Subcutaneous abdominal adipose tissue (tissue), 5 donors: ENCODE measurements at regions not wholly inside any gene's neighbourhood (a gene's known extent, or its start where the extent isn't known, plus 50 kb on each side); places are given as distances from the start of the nearest gene placed in this dataset.
A peak's percentile ranks its signal among the peaks of the same experiment; 100 is the strongest.

Experiments
- H3K27ac ChIP-seq: one replicate; pipeline ENCODE4 v1.7.0; 2013; ENCODE audit warnings: low read depth, mild to moderate bottlenecking, inconsistent platforms, low read length, moderate library complexity
- H3K27me3 ChIP-seq, 5 donors: one replicate each; pipeline ENCODE4 v1.7.0; 2013; ENCODE audit warnings: low read length in 5 of 5, inconsistent platforms in 1 of 5; ENCODE audit not compliant: control insufficient read depth in 5 of 5, insufficient read depth in 4 of 5
- H3K36me3 ChIP-seq, 5 donors: one replicate each; pipeline ENCODE4 v1.7.0; 2013; ENCODE audit warnings: low read length in 5 of 5; ENCODE audit not compliant: control insufficient read depth in 5 of 5, insufficient read depth in 5 of 5
- H3K4me1 ChIP-seq, 5 donors: one replicate each; pipeline ENCODE4 v1.7.0; 2013; ENCODE audit warnings: low read length in 5 of 5, mild to moderate bottlenecking in 3 of 5, moderate library complexity in 1 of 5; ENCODE audit not compliant: control insufficient read depth in 5 of 5, insufficient read depth in 5 of 5
- H3K4me3 ChIP-seq, 5 donors: one replicate each; pipeline ENCODE4 v1.7.0; 2013; ENCODE audit warnings: low read length in 5 of 5, low read depth in 1 of 5
- H3K9ac ChIP-seq, 5 donors: one replicate each; pipeline ENCODE4 v1.7.0; 2013; ENCODE audit warnings: low read length in 5 of 5, mild to moderate bottlenecking in 4 of 5, moderate library complexity in 3 of 5
- H3K9me3 ChIP-seq, 5 donors: one replicate each; pipeline ENCODE4 v1.7.0; 2013; ENCODE audit warnings: low read length in 5 of 5; ENCODE audit not compliant: control insufficient read depth in 5 of 5
- donor health status: healthy.
- donor health status: healthy.
- donor health status: healthy.
- donor health status: healthy.
- donor health status: healthy.

DNA sequence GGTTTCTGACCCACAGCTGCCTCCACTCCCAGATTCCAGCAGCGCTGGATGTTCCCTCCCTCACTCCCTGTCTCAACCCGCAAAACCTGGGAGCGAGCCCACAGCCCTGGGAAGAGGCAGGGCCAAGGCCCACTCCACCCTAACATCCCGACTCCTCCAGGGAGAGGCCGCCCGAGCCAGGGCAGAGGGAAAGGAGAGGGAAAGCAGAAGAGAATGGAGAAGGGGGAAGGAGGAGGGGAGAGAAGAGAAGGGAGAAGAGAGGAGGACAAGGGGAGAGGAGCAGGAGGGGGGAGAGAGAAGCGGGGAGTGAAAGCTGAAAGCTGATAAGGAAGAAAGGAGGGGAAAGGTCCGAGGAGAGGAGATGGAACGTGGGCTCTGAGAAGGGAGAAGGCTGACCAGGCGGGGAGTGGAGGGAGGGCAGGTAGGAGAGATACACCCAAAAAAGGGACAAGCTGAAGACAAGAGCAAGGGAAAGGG, 120.2 kb upstream of the PJA1 start:
- H3K9me3 ChIP-seq: no peaks in the 10 kb centered on the region
- peak overlapping the region; percentile 11 for H3K27ac ChIP-seq
- H3K9ac ChIP-seq: peak overlapping the region in 3 of 5 donors; percentile 17 to 51 (median 47)
- H3K27me3 ChIP-seq: peaks cover 4 to 46% (median 24%) of the 10 kb centered on the region in 5 donors
- no peaks in the 10 kb centered on the region for H3K36me3 ChIP-seq
- peaks cover 2 to 19% (median 17%) of the 10 kb centered on the region in 5 donors for H3K4me1 ChIP-seq
- H3K4me3 ChIP-seq: peak overlapping the region; percentile 43 to 58 (median 53)

GRCh38 chrX:69284491-69284890, 119.2 kb upstream of the PJA1 start:
- Histone ChIP-seq H3K4me1 (peaks cover 2 to 19% (median 17%) of the 10 kb centered on the region in 5 donors), H3K4me3 (no peak overlapping the region), H3K9me3 (no peaks in the 10 kb centered on the region), H3K27ac (no peak overlapping the region), H3K9ac (no peak overlapping the region), H3K27me3 (peaks cover 4 to 42% (median 19%) of the 10 kb centered on the region in 5 donors), H3K36me3 (no peaks in the 10 kb centered on the region)

GRCh38 chrX:69282893-69283690, 117.8 kb upstream of the PJA1 start:
- no peak overlapping the region for H3K27ac ChIP-seq
- H3K9me3 ChIP-seq: no peaks in the 10 kb centered on the region
- peaks cover 2 to 19% (median 17%) of the 10 kb centered on the region in 5 donors for H3K4me1 ChIP-seq
- no peak overlapping the region for H3K4me3 ChIP-seq
- H3K27me3 ChIP-seq: peaks cover 4 to 40% (median 18%) of the 10 kb centered on the region in 5 donors
- no peaks in the 10 kb centered on the region for H3K36me3 ChIP-seq
- no peak overlapping the region for H3K9ac ChIP-seq

DNA sequence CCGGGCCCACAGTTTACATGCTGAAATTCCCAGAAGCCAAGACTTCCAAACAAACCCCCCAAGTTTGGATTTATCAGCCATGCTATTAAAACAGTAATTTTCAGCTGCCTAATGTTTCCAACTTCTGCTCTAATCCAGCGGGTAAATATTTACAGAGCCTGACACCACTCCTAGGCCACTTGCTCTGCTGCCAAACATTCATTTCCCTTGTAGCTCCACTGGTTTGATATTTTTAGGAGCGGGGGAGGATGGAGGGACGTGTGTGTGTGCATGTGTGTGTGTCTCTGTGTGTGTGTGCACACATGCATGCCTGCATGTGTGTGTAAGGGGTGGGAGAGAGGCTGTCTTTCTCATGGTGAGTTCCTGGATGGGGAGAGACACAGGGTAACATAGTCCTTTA, 115.7 kb upstream of the PJA1 start:
- Histone ChIP-seq H3K9ac (no peak overlapping the region), H3K36me3 (no peaks in the 10 kb centered on the region), H3K9me3 (no peaks in the 10 kb centered on the region), H3K4me3 (no peak overlapping the region), H3K27ac (no peak overlapping the region), H3K27me3 (peaks cover 11 to 44% (median 30%) of the 10 kb centered on the region in 5 donors), H3K4me1 (peaks cover 2 to 11% (median 11%) of the 10 kb centered on the region in 5 donors)

DNA sequence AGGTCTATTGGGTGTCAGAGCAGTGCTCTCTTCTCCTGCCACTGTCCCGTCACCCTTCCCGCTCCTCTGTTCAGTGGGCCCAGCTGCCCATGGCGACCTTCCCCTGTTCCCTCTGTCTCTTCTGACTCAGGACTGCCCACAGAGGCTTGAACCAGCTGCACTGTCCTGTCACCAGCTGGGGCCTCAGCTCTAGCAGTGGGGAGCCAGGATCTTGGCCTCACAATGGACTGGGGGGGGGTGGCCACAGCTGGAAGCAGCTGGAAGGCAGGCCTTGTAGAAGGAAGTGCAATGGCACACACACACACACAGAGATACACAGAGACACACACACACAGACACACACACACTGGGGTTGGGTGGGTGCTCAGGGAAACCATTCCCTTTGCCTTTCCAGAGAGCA, 114.0 kb upstream of the PJA1 start:
- H3K27me3 ChIP-seq: peaks cover 8 to 43% (median 38%) of the 10 kb centered on the region in 5 donors
- H3K4me1 ChIP-seq: peaks cover 0 to 3% (median 2%) of the 10 kb centered on the region in 5 donors
- H3K9me3 ChIP-seq: peaks cover 0 to 3% (median 0%) of the 10 kb centered on the region in 5 donors
- no peaks in the 10 kb centered on the region for H3K36me3 ChIP-seq
- no peak overlapping the region for H3K27ac ChIP-seq
- no peak overlapping the region for H3K9ac ChIP-seq
- no peak overlapping the region for H3K4me3 ChIP-seq

DNA sequence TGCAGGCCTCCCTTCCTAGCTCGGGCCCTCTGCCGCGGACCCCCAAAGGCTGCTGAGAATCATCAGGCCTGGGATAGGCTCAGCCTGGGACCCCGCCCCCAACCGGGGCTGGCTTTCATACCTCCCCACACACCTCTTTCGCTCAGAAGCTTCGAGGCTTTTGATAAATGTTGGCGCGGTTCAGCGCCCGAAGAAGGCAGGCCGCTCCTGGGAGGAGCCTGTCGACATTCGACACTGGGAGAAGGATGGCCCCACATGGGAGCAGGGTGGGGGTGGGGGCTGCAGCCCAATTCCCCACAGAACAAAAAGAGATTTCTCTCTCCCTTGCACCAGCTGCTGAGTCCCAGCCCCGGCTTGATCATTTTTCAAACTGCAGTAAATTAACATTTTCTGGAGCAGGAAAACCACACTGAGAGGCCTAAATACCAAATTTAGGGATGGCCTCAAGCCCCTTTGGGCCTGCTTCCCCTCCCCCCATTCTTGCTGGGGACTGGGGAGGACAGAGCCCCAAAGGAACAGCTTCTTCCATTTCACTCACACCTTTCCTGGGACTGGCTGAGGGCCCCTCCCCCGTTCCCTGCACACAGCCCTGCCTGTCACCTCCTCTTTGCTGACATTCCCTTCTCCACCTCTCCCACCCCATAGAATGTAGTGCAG, 112.9 kb upstream of the PJA1 start:
- peaks cover 0 to 3% (median 2%) of the 10 kb centered on the region in 5 donors for H3K4me1 ChIP-seq
- no peak overlapping the region for H3K9ac ChIP-seq
- H3K27me3 ChIP-seq: peaks cover 7 to 44% (median 37%) of the 10 kb centered on the region in 5 donors
- H3K4me3 ChIP-seq: no peak overlapping the region
- no peaks in the 10 kb centered on the region for H3K36me3 ChIP-seq
- peaks cover 0 to 3% (median 0%) of the 10 kb centered on the region in 5 donors for H3K9me3 ChIP-seq
- no peak overlapping the region for H3K27ac ChIP-seq

DNA sequence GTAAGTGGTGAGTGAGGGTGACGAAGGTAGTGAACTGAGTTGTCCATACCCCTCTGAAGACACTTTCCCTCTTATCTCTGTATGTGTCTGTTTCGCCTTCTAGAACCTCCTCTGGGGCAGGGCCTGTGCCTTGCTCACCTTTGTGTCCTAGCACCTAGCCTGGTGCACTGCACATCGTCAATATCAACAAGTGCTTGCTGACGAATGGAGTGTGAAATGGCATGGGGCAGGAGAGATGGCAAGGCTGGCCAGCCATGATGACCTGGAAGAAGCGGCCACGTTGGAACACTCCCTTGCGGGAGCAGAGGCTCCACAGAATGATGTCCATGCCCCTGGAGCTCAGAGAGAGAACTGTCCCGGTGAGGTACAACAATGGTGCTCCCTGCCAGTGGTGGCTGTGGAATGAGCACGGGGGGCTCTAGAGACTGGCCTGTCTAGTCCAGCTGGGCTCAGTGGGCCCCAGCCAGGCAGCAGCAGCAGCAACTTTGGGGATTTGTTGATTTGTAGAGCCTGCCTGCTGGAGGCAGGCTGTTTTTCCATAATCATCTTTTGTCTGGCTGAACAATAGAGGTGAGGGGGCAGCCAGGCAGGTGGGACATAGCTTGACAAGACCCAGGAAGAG, 112.2 kb upstream of the PJA1 start:
- Histone ChIP-seq H3K9me3 (peaks cover 0 to 3% (median 0%) of the 10 kb centered on the region in 5 donors), H3K36me3 (no peaks in the 10 kb centered on the region), H3K4me3 (no peak overlapping the region), H3K4me1 (peaks cover 0 to 3% (median 2%) of the 10 kb centered on the region in 5 donors), H3K27me3 (peaks cover 7 to 47% (median 41%) of the 10 kb centered on the region in 5 donors), H3K9ac (no peak overlapping the region), H3K27ac (no peak overlapping the region)

DNA sequence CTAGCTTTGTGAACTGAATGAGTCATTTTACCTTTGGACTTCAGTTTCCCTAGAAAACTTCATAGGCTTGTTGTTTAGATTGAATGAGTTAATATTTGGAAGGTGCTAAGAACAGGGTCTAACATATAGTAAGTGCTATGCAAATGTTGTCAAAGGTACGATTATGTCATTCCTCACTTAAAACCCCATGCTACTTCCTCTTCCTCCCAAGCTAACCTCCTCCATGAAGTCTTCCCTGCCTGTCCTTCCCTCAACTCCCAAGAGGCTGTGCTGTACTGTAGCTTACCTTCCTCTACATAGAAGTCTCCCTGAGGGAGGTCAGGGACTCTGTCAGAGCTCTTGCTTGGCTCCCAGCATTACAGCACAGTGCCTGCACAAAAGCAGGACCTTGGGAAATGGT, 103.4 kb upstream of the PJA1 start:
- H3K36me3 ChIP-seq: no peaks in the 10 kb centered on the region

GRCh38 chrX:69264158-69264581, 98.9 kb upstream of the PJA1 start:
- Histone ChIP-seq H3K36me3 (no peaks in the 10 kb centered on the region), H3K4me1 (peaks cover 0 to 5% (median 0%) of the 10 kb centered on the region in 5 donors), H3K9me3 (no peaks in the 10 kb centered on the region), H3K9ac (no peak overlapping the region), H3K4me3 (no peak overlapping the region), H3K27ac (no peak overlapping the region), H3K27me3 (peaks cover 4 to 35% (median 20%) of the 10 kb centered on the region in 5 donors)

More for the DNA sequence above, 103.4 kb upstream of the PJA1 start:
- Histone ChIP-seq H3K27ac (no peak overlapping the region), H3K4me3 (no peak overlapping the region), H3K9ac (no peak overlapping the region), H3K4me1 (peaks cover 0 to 4% (median 0%) of the 10 kb centered on the region in 5 donors), H3K9me3 (no peaks in the 10 kb centered on the region), H3K27me3 (peaks cover 0 to 19% (median 12%) of the 10 kb centered on the region in 5 donors)
